IPS DF 6.9 (cell line): ENCODE measurements at regions not wholly inside any gene's neighbourhood (a gene's known extent, or its start where the extent isn't known, plus 50 kb on each side); places are given as distances from the start of the nearest gene placed in this dataset.

Source experiments
- DNase-seq: peaks from one replicate; pipeline ENCODE4 v3.0.0-alpha.2; 2013; ENCODE audit warnings: low read depth, low spot score
- H3K27ac ChIP-seq: one replicate; pipeline ENCODE4 v1.5.1; 2013; ENCODE audit warnings: low read length, control low read depth
- H3K27me3 ChIP-seq: 2 replicates; pipeline ENCODE4 v1.6.1; 2013; ENCODE audit warnings: mild to moderate bottlenecking, low read length; ENCODE audit not compliant: control insufficient read depth, insufficient read depth
- H3K36me3 ChIP-seq: 2 replicates; pipeline ENCODE4 v1.6.1; 2013; ENCODE audit warnings: low read length; ENCODE audit not compliant: control insufficient read depth, insufficient read depth
- H3K4me1 ChIP-seq: 2 replicates; pipeline ENCODE4 v1.6.1; 2013; ENCODE audit warnings: low read length; ENCODE audit not compliant: control insufficient read depth, insufficient read depth
- H3K4me3 ChIP-seq: 2 replicates; pipeline ENCODE4 v1.5.1; 2013; ENCODE audit warnings: mild to moderate bottlenecking, low read length
- H3K9me3 ChIP-seq: 2 replicates; pipeline ENCODE4 v1.6.1; 2013; ENCODE audit warnings: low read length, inconsistent platforms; ENCODE audit not compliant: control insufficient read depth, insufficient read depth
- WGBS: extraction: QIAGEN DNeasy Blood & Tissue Kit; methylation state at CpG from one replicate; pipeline ENCODE4 v1.1.7; 2013; ENCODE audit warnings: mixed read lengths, missing lambda C conversion rate; ENCODE audit not compliant: insufficient read length, insufficient coverage; 5-methylcytosine and 5-hydroxymethylcytosine counted together

GRCh38 chr10:69750011-69750373 is 51.7 kb upstream of the COL13A1 start:
- Histone ChIP-seq H3K27me3 (no peaks in the 10 kb centered on the region), H3K36me3 (no peaks in the 10 kb centered on the region), H3K4me3 (no peak overlapping the region), H3K9me3 (no peaks in the 10 kb centered on the region), H3K4me1 (peaks cover 3% of the 10 kb centered on the region), H3K27ac (no peak overlapping the region)
- WGBS = no CpG with 5 or more reads among the region's 9 CpGs
- no peak for DNase-seq

- Histone ChIP-seq H3K27ac (no peak overlapping the region), H3K36me3 (no peaks in the 10 kb centered on the region), H3K9me3 (no peaks in the 10 kb centered on the region), H3K4me3 (no peak overlapping the region), H3K4me1 (peaks cover 3% of the 10 kb centered on the region), H3K27me3 (no peaks in the 10 kb centered on the region)
- no CpG with 5 or more reads among the region's 4 CpGs for WGBS
- DNase-seq = no peak
These were observed 51.0 kb upstream of the COL13A1 start for GRCh38 chr10:69750725-69751124.

- Histone ChIP-seq H3K36me3 (no peaks in the 10 kb centered on the region), H3K4me1 (peaks cover 3% of the 10 kb centered on the region), H3K27me3 (no peaks in the 10 kb centered on the region), H3K27ac (no peak overlapping the region), H3K9me3 (no peaks in the 10 kb centered on the region), H3K4me3 (no peak overlapping the region)
- WGBS = no CpG with 5 or more reads among the region's 4 CpGs
- DNase-seq = no peak
These were observed 50.5 kb upstream of the COL13A1 start for GRCh38 chr10:69751214-69751613.
